ENCODE measurements at regions not wholly inside any gene's neighbourhood (a gene's known extent, or its start where the extent isn't known, plus 50 kb on each side); places are given as distances from the start of the nearest gene placed in this dataset.

DNA sequence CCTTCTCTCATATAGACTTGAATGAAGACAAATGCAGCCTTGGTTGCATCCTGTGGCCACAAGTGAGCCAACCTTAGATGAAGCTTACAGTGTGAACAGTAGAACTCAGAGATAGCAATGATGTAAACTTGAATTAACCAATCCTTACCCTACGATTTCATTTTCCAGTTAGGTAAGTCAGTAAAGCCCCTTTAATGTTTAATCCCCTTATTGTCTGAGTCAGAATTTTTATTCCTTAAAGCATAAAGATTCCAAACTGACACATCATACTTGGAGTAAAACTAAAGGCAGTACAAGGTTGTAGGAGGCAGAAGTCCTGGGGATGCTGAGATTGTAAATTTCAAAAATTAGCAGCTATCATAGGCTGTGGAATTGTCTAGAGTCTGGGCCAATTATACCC lies 507.8 kb upstream of the DPH6 start:
- TF ChIP-seq, protein P1, sequence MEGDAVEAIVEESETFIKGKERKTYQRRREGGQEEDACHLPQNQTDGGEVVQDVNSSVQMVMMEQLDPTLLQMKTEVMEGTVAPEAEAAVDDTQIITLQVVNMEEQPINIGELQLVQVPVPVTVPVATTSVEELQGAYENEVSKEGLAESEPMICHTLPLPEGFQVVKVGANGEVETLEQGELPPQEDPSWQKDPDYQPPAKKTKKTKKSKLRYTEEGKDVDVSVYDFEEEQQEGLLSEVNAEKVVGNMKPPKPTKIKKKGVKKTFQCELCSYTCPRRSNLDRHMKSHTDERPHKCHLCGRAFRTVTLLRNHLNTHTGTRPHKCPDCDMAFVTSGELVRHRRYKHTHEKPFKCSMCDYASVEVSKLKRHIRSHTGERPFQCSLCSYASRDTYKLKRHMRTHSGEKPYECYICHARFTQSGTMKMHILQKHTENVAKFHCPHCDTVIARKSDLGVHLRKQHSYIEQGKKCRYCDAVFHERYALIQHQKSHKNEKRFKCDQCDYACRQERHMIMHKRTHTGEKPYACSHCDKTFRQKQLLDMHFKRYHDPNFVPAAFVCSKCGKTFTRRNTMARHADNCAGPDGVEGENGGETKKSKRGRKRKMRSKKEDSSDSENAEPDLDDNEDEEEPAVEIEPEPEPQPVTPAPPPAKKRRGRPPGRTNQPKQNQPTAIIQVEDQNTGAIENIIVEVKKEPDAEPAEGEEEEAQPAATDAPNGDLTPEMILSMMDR (IDR thresholded peaks at IDR 0.05) = no peak
- no peak for TF ChIP-seq EZH2phosphoT487 (IDR thresholded peaks at IDR 0.05)

All from neural progenitor cell (in vitro differentiated cells).